T-helper 2 cell treated with Interferon-gamma antibody and Interleukin-4, amounts not matched to agents 5 μg/mL and 100 μg/mL, for 36 hours (primary cell): ENCODE measurements at regions not wholly inside any gene's neighbourhood (a gene's known extent, or its start where the extent isn't known, plus 50 kb on each side); places are given as distances from the start of the nearest gene placed in this dataset.
"Not testable (repeated sequence)": the region's sequence is repeated elsewhere in the genome, so short reads cannot be mapped to it uniquely, and the experiment has no call there.

ENCODE experiments used
- DNase-seq: peaks from one replicate; pipeline ENCODE4 v3.0.0; 2021; ENCODE audit warnings: low spot score
- H3K27ac Mint-ChIP-seq: one replicate; pipeline ENCODE4 v1.8.0; 2021; ENCODE audit warnings: mild to moderate bottlenecking, mixed read lengths
- H3K27me3 Mint-ChIP-seq: one replicate; pipeline ENCODE4 v1.8.0; 2021; ENCODE audit warnings: low read depth, mixed read lengths
- H3K36me3 Mint-ChIP-seq: one replicate; pipeline ENCODE4 v1.8.0; 2021; ENCODE audit warnings: low read depth, mixed read lengths
- H3K4me1 Mint-ChIP-seq: one replicate; pipeline ENCODE4 v1.8.0; 2021; ENCODE audit warnings: low read depth, mixed read lengths
- H3K4me3 Mint-ChIP-seq: one replicate; pipeline ENCODE4 v1.8.0; 2022; ENCODE audit warnings: mild to moderate bottlenecking, moderate library complexity, mixed read lengths
- H3K9me3 Mint-ChIP-seq: one replicate; pipeline ENCODE4 v1.8.0; 2021; ENCODE audit warnings: mixed read lengths

- no peaks in the 10 kb centered on the region for H3K9me3 Mint-ChIP-seq
- H3K4me1 Mint-ChIP-seq, result no peaks in the 10 kb centered on the region
Observed at GRCh38 chr9:90156318-90156717, 486.3 kb downstream of the DIRAS2 start.

GRCh38 chr9:90162326-90162725, 480.3 kb downstream of the DIRAS2 start:
- Mint-ChIP-seq H3K27me3 (peaks cover 6% of the 10 kb centered on the region), H3K4me1 (peaks cover 1% of the 10 kb centered on the region), H3K4me3 (no peak overlapping the region), H3K36me3 (no peaks in the 10 kb centered on the region), H3K9me3 (no peaks in the 10 kb centered on the region), H3K27ac (no peak overlapping the region)
- no peak for DNase-seq

More at GRCh38 chr9:90156318-90156717, 486.3 kb downstream of the DIRAS2 start:
- Mint-ChIP-seq H3K27me3 (peaks cover 5% of the 10 kb centered on the region), H3K4me3 (no peak overlapping the region), H3K36me3 (no peaks in the 10 kb centered on the region), H3K27ac (no peak overlapping the region)
- no peak for DNase-seq

GRCh38 chr9:90162819-90163218, 479.8 kb downstream of the DIRAS2 start:
- H3K4me1 Mint-ChIP-seq, result peaks cover 1% of the 10 kb centered on the region
- H3K27me3 Mint-ChIP-seq, result peaks cover 7% of the 10 kb centered on the region
- no peak overlapping the region for H3K27ac Mint-ChIP-seq
- no peaks in the 10 kb centered on the region for H3K9me3 Mint-ChIP-seq
- no peak overlapping the region for H3K4me3 Mint-ChIP-seq
- DNase-seq, result no peak
- H3K36me3 Mint-ChIP-seq, result no peaks in the 10 kb centered on the region

GRCh38 chr9:90165281-90165680, 477.3 kb downstream of the DIRAS2 start:
- Mint-ChIP-seq H3K9me3 (no peaks in the 10 kb centered on the region), H3K4me1 (peaks cover 1% of the 10 kb centered on the region), H3K27ac (no peak overlapping the region), H3K36me3 (no peaks in the 10 kb centered on the region), H3K4me3 (no peak overlapping the region), H3K27me3 (peaks cover 3% of the 10 kb centered on the region)
- no peak for DNase-seq

- not testable (repeated sequence) for H3K4me1 Mint-ChIP-seq, H3K27me3 Mint-ChIP-seq, H3K9me3 Mint-ChIP-seq, H3K27ac Mint-ChIP-seq, H3K4me3 Mint-ChIP-seq, H3K36me3 Mint-ChIP-seq, DNase-seq
Observed at GRCh38 chr9:90166374-90166773, 476.2 kb downstream of the DIRAS2 start.

- no peak for DNase-seq
- no peaks in the 10 kb centered on the region for H3K9me3 Mint-ChIP-seq
- H3K27ac Mint-ChIP-seq, result no peak overlapping the region
- peaks cover 7% of the 10 kb centered on the region for H3K27me3 Mint-ChIP-seq
- no peak overlapping the region for H3K4me3 Mint-ChIP-seq
- H3K4me1 Mint-ChIP-seq, result no peaks in the 10 kb centered on the region
- H3K36me3 Mint-ChIP-seq, result no peaks in the 10 kb centered on the region
Observed at GRCh38 chr9:90167914-90168313, 474.7 kb downstream of the DIRAS2 start.

- Mint-ChIP-seq H3K9me3 (no peaks in the 10 kb centered on the region), H3K4me3 (no peak overlapping the region), H3K27ac (no peak overlapping the region), H3K4me1 (no peaks in the 10 kb centered on the region), H3K36me3 (no peaks in the 10 kb centered on the region), H3K27me3 (peaks cover 7% of the 10 kb centered on the region)
- DNase-seq, result no peak
Observed at GRCh38 chr9:90169490-90169889, 473.1 kb downstream of the DIRAS2 start.

- not testable (repeated sequence) for DNase-seq, H3K4me1 Mint-ChIP-seq, H3K9me3 Mint-ChIP-seq, H3K36me3 Mint-ChIP-seq, H3K27me3 Mint-ChIP-seq, H3K4me3 Mint-ChIP-seq, H3K27ac Mint-ChIP-seq
Observed at GRCh38 chr9:90173935-90174334, 468.7 kb downstream of the DIRAS2 start.

- H3K27me3 Mint-ChIP-seq, H3K4me1 Mint-ChIP-seq, DNase-seq, H3K36me3 Mint-ChIP-seq, H3K9me3 Mint-ChIP-seq, H3K27ac Mint-ChIP-seq, H3K4me3 Mint-ChIP-seq: not testable (repeated sequence)
Observed at GRCh38 chr9:90174346-90174745, 468.3 kb downstream of the DIRAS2 start.

GRCh38 chr9:90175257-90175656, 467.4 kb downstream of the DIRAS2 start:
- no peak overlapping the region for H3K4me3 Mint-ChIP-seq

GRCh38 chr9:90175865-90176264, 466.8 kb downstream of the DIRAS2 start:
- no peak for DNase-seq

More at GRCh38 chr9:90175257-90175656, 467.4 kb downstream of the DIRAS2 start:
- DNase-seq, result no peak
- no peaks in the 10 kb centered on the region for H3K4me1 Mint-ChIP-seq
- no peak overlapping the region for H3K27ac Mint-ChIP-seq
- H3K36me3 Mint-ChIP-seq, result no peaks in the 10 kb centered on the region
- H3K9me3 Mint-ChIP-seq, result no peaks in the 10 kb centered on the region
- peaks cover 5% of the 10 kb centered on the region for H3K27me3 Mint-ChIP-seq

GRCh38 chr9:90176901-90177300, 465.7 kb downstream of the DIRAS2 start:
- Mint-ChIP-seq H3K4me3 (no peak overlapping the region), H3K27me3 (peaks cover 6% of the 10 kb centered on the region), H3K4me1 (no peaks in the 10 kb centered on the region), H3K36me3 (no peaks in the 10 kb centered on the region), H3K9me3 (no peaks in the 10 kb centered on the region), H3K27ac (no peak overlapping the region)
- DNase-seq, result no peak

More at GRCh38 chr9:90175865-90176264, 466.8 kb downstream of the DIRAS2 start:
- H3K36me3 Mint-ChIP-seq, result no peaks in the 10 kb centered on the region
- H3K4me1 Mint-ChIP-seq, result no peaks in the 10 kb centered on the region
- no peak overlapping the region for H3K4me3 Mint-ChIP-seq
- peaks cover 6% of the 10 kb centered on the region for H3K27me3 Mint-ChIP-seq
- no peak overlapping the region for H3K27ac Mint-ChIP-seq
- no peaks in the 10 kb centered on the region for H3K9me3 Mint-ChIP-seq

GRCh38 chr9:90180381-90180780, 462.2 kb downstream of the DIRAS2 start:
- H3K9me3 Mint-ChIP-seq, result no peaks in the 10 kb centered on the region
- DNase-seq, result no peak
- peaks cover 8% of the 10 kb centered on the region for H3K27me3 Mint-ChIP-seq
- H3K36me3 Mint-ChIP-seq, result no peaks in the 10 kb centered on the region
- no peak overlapping the region for H3K4me3 Mint-ChIP-seq
- no peaks in the 10 kb centered on the region for H3K4me1 Mint-ChIP-seq
- H3K27ac Mint-ChIP-seq, result no peak overlapping the region

GRCh38 chr9:90188656-90189055, 454.0 kb downstream of the DIRAS2 start:
- Mint-ChIP-seq H3K9me3 (peaks cover 5% of the 10 kb centered on the region), H3K27me3 (peaks cover 21% of the 10 kb centered on the region), H3K4me1 (peaks cover 19% of the 10 kb centered on the region), H3K27ac (no peak overlapping the region), H3K36me3 (no peaks in the 10 kb centered on the region), H3K4me3 (no peak overlapping the region)
- DNase-seq, result no peak

GRCh38 chr9:90189306-90189705, 453.3 kb downstream of the DIRAS2 start:
- Mint-ChIP-seq H3K9me3 (peaks cover 5% of the 10 kb centered on the region), H3K36me3 (no peaks in the 10 kb centered on the region), H3K27ac (no peak overlapping the region), H3K27me3 (peaks cover 24% of the 10 kb centered on the region), H3K4me1 (peaks cover 19% of the 10 kb centered on the region), H3K4me3 (no peak overlapping the region)
- DNase-seq, result no peak
